GM12892 (cell line): ENCODE measurements at regions not wholly inside any gene's neighbourhood (a gene's known extent, or its start where the extent isn't known, plus 50 kb on each side); places are given as distances from the start of the nearest gene placed in this dataset.

Source experiments
- DNase-seq: peaks from one replicate; pipeline ENCODE4 v3.0.0; 2011; ENCODE audit not compliant: insufficient read length
- FAIRE-seq: peaks from 2 replicates; lab custom pipeline; 2011; peaks lifted over from hg19 to GRCh38; lab: Jason Lieb, UNC
- POLR2A ChIP-seq: IDR thresholded peaks from 2 replicates; pipeline ENCODE4 v1.6.1; 2011; ENCODE audit warnings: low read depth, low read length, control low read depth
- POLR2AphosphoS5 ChIP-seq: IDR thresholded peaks from 2 replicates; pipeline ENCODE4 v1.6.1; 2011; ENCODE audit warnings: low read depth, low read length, control low read depth
- TAF1 ChIP-seq: IDR thresholded peaks from 2 replicates; pipeline ENCODE4 v1.6.1; 2011; ENCODE audit warnings: low read depth, mild to moderate bottlenecking, control low read depth, low read length, borderline replicate concordance

DNA sequence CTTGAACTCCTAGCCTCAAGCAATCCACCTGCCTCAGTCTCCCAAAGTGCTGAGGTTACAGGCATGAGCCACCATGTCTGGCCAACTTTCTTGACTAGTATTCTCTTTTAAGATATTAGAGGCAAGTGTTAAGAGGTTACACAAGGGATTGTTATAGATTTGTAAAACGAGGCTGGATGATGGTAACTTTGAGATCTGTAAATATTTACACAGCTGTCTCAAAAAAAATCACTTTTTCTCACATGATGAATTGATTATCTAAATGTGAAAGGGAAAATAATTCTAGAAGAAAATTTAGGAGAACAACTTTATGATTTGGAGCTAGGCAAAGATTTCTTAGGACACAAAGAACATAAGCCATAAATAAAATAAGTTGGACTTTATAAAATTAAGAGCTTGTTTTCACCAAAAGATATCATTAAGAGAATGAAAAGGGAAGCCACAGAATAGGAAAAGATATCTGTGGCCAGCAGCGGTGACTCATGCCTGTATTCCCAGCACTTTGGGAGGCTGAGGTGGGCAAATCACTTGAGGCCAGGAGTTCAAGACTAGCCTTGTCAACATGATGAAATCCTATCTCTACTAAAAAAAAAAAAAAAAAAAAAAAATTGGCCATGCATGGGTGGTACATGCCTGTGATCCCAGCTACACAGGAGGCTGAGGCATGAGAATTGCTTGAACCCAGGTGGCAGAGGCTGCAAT, 77.4 kb downstream of the BBS10 start:
- no peak for DNase-seq
- TF ChIP-seq POLR2AphosphoS5 (no peak), POLR2A (no peak), TAF1 (no peak)
- FAIRE-seq = no peak

DNA sequence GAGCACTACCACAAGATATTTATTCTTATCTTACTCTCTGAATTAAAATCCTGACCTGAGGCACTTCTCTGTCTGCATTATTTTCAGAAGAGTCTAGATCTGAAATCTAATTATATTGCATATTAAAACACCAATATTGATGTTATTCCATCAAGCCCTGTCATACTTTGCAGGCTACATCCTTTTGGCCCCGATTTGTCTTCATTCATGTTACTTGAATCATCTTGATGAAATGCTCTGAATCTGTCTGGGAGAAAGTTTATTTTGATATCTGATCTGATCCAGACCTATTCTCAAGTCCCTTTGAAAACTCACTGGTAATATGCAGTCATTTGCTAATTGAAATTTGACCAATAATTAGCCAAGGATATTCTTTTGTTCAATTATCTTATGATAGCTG, 79.9 kb downstream of the BBS10 start:
- DNase-seq (no peak), FAIRE-seq (no peak)
- TF ChIP-seq POLR2AphosphoS5 (no peak), POLR2A (no peak), TAF1 (no peak)

DNA sequence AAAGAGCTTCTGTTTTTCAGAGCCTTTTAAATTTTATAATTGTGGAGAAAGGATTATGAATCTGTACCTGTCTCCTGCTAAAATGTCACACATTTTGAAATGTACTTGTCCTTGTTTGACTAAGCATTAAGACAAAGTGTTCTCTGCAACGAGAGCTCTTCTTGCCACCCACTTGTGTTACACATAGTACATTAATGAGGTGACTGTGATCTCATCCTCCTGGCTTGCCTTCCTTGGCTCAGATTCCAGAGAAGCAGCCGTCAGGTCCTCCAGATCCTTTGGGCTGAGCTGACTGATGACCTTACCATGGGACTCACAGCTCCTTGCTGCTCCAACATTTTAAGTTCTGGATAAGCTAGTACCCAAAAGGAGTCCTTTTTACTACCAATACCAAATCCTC, 81.4 kb downstream of the BBS10 start:
- no peak for DNase-seq
- no peak for TF ChIP-seq POLR2AphosphoS5
- TF ChIP-seq POLR2A = no peak
- no peak for TF ChIP-seq TAF1
- FAIRE-seq = no peak

DNA sequence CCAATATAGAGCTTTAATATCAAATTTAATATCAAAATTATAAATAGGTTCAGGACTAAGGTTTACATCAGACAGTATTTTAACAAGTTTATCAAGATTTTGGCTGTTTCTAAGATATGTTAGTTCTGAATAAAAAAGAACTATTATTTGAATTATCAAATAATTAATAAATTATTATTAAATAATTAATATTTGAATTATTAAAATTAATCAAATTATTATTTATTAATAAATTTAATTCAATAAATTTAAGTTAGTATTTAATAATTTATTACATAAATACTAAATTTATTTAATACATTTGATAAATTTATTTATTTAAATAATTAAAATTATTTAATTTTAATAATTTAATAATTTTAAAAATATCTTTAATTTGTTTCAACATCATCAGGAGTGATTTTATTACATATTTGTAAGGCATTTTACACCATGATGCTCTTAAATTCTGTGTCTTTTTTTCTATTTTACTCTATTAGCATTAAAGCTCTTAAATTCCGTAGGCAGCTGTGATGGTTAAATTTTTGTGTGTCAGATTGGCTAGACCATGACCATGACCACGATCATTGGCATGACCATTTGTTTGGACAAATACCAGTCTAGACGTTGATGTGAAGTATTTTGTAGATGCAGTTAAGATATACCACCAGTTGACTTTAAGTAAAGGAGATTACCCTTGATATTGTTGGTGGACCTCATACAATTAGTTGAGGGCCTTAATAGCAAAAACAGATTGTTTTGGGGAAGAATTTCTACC, 82.6 kb downstream of the BBS10 start:
- TF ChIP-seq POLR2A = no peak
- no peak for TF ChIP-seq TAF1
- DNase-seq (no peak), FAIRE-seq (no peak)

DNA sequence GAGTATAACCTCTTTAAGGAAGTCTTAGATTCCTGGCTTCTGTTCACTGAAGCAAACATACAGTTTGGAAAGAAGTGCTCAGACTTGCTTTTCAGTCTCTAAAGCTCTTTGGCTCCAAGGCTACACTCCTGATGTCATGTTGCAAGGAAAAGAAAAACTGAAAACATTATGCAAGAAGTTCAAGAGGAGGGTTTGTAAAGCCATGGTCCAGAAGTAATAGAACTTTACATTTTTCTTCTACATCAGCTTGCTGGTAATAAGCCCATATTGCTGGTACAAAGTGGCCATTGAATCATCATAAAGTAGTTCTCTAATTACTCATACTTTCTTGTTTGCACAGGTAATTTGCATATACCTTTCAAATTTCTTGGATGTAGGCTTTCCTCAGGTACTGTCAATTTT, 83.6 kb downstream of the BBS10 start:
- DNase-seq (no peak), FAIRE-seq (peak; percentile 9)
- TF ChIP-seq TAF1 (no peak), POLR2AphosphoS5 (no peak), POLR2A (no peak)

DNA sequence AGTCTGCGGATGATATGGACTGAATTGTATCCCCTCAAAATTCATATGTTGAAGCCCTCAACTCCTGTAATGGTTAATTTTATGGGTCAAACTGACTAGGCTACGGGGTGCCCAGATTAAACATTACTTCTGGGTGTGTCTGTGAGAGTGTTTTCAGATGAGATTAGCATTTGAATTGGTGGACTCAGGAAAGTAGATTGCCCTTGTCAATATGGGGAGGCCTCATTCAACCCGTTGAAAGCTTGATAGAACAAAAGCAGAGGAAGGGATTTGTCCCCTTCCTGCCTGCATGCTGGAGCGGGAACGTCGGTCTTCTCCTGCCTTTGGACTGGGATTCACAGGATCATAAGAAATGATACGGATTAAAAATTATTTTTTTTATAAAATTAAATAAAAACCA, 84.5 kb downstream of the BBS10 start:
- FAIRE-seq (no peak), DNase-seq (no peak)
- TF ChIP-seq TAF1 = no peak
- no peak for TF ChIP-seq POLR2AphosphoS5
- TF ChIP-seq POLR2A = no peak

DNA sequence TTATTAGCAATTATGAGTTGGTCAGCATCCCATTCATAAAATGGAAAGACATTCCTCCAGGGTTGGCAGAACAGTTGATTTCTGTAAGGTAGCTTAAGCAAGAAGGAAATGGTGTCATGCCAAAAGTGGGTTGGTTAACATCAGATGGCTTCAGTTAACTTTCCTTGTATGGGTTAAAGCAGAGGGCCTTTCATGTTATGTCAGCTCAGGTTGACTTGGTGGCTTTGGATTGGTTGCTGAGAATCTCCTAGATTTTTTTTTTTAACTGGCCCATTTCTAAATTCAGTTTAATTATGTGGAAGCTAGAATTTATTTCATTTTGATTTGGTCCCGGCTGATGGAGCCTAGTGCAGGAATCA, 87.8 kb downstream of the BBS10 start:
- FAIRE-seq (no peak), DNase-seq (no peak)
- TF ChIP-seq POLR2AphosphoS5 = no peak
- no peak for TF ChIP-seq TAF1
- no peak for TF ChIP-seq POLR2A

DNA sequence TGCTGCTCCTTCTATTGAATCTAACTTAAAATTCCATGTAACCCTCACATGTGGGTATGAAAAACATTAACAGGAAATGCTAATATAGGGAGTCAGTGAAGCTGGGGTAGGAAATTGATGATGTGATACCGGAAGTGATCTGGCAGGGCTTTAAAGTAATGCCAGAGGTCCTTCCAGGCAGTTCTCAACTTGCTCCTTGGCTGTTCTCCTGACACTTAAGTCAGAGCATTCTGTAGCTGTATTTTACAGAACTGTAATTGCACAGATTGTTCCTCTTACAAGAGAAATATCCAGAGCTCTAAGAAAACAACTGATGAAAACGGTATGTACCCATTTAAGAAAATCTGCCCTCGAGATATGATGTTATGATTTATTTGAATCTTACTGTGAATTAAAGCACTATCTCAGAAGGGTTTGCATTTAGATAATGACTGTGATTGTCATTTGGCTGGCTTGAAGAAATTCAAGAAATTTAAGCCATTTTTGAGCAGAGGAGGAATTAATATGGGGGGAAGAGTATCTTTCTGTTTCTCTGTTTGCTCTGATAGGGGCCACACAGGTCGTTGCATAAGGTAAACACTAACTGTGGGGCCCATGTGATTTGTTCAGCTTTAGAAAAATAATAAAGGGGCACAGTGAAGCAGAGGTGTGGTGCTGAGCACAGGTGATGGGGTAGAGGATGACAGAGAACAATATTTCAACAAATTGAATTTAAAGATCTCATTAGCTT, 88.4 kb downstream of the BBS10 start:
- DNase-seq = no peak
- no peak for FAIRE-seq
- TF ChIP-seq TAF1 (no peak), POLR2AphosphoS5 (no peak), POLR2A (no peak)

DNA sequence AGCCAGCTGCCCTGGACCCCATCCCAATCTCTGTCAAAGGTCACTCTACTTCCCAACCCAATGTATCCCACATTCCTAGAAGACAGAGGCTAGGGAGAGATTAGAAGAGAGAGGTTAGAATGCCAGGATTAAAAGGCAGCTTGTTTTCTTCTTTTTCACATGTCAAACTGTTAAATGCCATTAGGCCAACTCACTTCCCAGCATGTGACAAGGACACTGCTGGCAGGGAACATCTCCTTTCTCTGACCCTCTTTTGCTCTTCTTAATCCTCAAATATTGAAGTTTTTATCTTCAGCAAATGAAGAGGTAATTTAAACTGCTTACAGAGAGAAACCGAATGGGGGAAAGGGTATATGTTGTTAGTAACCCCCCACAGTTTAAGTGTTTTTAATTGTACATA, 89.1 kb downstream of the BBS10 start:
- TF ChIP-seq TAF1 (no peak), POLR2A (no peak), POLR2AphosphoS5 (no peak)
- DNase-seq (no peak), FAIRE-seq (no peak)

DNA sequence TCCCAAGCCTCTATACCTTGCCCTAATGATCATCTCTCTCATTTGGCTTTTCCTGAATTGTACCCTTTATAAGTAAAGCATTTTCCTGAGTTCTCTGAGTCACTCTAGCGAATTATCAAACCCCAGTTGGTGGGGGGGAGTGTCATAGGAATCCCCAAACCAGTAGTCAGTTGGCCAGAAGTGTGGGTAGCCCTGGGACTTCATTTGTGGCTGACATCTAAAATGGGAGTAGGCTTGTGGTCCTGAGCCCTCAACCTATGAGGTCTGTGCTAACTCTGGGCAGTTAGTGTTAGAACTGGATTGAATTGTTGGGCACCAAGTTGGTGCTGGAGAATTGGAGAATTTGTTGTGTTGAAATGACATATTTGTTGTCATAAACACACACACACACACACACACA, 91.3 kb downstream of the BBS10 start:
- TF ChIP-seq POLR2AphosphoS5 (no peak), POLR2A (no peak), TAF1 (no peak)
- FAIRE-seq (no peak), DNase-seq (no peak)

DNA sequence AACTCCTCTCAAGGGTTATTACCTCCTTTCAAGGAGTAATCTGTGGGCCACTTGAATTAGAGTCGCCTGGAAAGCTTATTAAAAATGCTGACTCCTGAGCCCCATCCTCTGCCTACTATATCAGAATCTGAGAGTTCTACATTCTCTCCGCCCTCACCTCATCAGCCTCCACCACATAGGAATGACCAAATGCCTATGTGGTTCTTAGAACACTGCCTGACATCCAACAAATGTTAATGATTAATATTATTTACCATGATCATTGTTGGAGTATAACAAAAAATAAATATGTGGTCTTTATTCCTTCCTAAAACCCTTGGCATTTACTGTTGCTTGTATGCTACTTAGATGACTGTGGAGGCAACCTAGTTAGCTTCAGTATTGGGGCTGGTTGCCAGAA, 91.9 kb downstream of the BBS10 start:
- DNase-seq (no peak), FAIRE-seq (no peak)
- TF ChIP-seq POLR2A = no peak

DNA sequence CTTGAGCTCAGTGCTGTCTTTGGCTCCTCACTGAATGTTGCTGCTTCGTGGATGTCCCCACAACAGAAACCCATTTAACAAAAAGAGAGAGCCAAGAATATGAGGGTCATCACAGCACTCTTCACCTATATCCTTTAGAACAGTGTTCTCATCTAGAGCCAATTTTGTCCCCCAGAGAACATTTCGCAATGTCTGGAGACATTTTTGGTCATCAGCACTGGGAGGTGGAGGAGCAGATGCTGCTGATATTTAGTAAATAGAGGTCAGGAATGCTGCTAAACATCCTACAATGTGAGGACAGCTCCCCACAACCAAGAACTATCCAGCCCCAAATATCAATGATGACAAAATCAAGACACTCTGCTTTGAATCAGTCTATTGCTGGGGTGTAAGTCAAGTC, 92.5 kb downstream of the BBS10 start:
- TF ChIP-seq POLR2A (no peak), TAF1 (no peak), POLR2AphosphoS5 (no peak)
- no peak for FAIRE-seq
- no peak for DNase-seq
